AG04449 (cell line): ENCODE measurements at regions not wholly inside any gene's neighbourhood (a gene's known extent, or its start where the extent isn't known, plus 50 kb on each side); places are given as distances from the start of the nearest gene placed in this dataset.

Experiments
- CTCF ChIA-PET: fragments of 350-600 bp; formaldehyde crosslinking; extraction: SDS; loops from one replicate; lab custom pipeline; 2021; ENCODE audit warnings: antibody characterized with exemption; lab: Yijun Ruan, JAX
- POLR2A ChIA-PET: fragments of 400-600, 350-600 bp; formaldehyde crosslinking; extraction: SDS; loops from one replicate; lab custom pipeline; 2020; ENCODE audit warnings: antibody characterized with exemption, inconsistent platforms; lab: Yijun Ruan, JAX
- DNase-seq: peaks from one replicate; pipeline ENCODE4 v3.0.0-alpha.2; 2010; ENCODE audit warnings: low read depth, low spot score
- H3K4me3 ChIP-seq: 2 replicates; pipeline ENCODE4 v1.5.1; 2011; ENCODE audit warnings: low read depth, mild to moderate bottlenecking, control low read depth, low read length
- CTCF ChIP-seq: IDR thresholded peaks from one replicate; pipeline ENCODE4 v1.5.1; 2011; ENCODE audit warnings: mild to moderate bottlenecking, moderate library complexity, low read length, control low read depth, inconsistent platforms; ENCODE audit not compliant: insufficient read depth; ENCODE audit errors: missing control alignments

- no peak for DNase-seq
- CTCF ChIA-PET = no interaction called here
- no peak overlapping the region for H3K4me3 ChIP-seq
- POLR2A ChIA-PET = no interaction called here
- TF ChIP-seq CTCF = no peak
These were observed 487.7 kb downstream of the TECRL start for GRCh38 chr4:63921561-63921960.

GRCh38 chr4:63919636-63920365 is 489.4 kb downstream of the TECRL start:
- ChIA-PET CTCF (no interaction called here), POLR2A (no interaction called here)
- DNase-seq = no peak
- no peak for TF ChIP-seq CTCF
- no peak overlapping the region for H3K4me3 ChIP-seq

- CTCF ChIA-PET = no interaction called here
- TF ChIP-seq CTCF = no peak
- no peak overlapping the region for H3K4me3 ChIP-seq
- no peak for DNase-seq
- POLR2A ChIA-PET = no interaction called here
These were observed 502.5 kb downstream of the TECRL start for GRCh38 chr4:63906660-63907183.

GRCh38 chr4:63904201-63904600 is 505.0 kb downstream of the TECRL start:
- no peak for DNase-seq
- no peak overlapping the region for H3K4me3 ChIP-seq
- no peak for TF ChIP-seq CTCF
- CTCF ChIA-PET = no interaction called here
- POLR2A ChIA-PET = no interaction called here

- DNase-seq = no peak
- H3K4me3 ChIP-seq = no peak overlapping the region
- TF ChIP-seq CTCF = no peak
- POLR2A ChIA-PET = no interaction called here
- CTCF ChIA-PET = no interaction called here
These were observed 507.9 kb downstream of the TECRL start for GRCh38 chr4:63901304-63901703.

GRCh38 chr4:63898961-63899360 is 510.3 kb downstream of the TECRL start:
- H3K4me3 ChIP-seq = no peak overlapping the region
- ChIA-PET CTCF (no interaction called here), POLR2A (no interaction called here)
- no peak for DNase-seq
- no peak for TF ChIP-seq CTCF
